Epithelial cell of esophagus (primary cell): ENCODE measurements at regions not wholly inside any gene's neighbourhood (a gene's known extent, or its start where the extent isn't known, plus 50 kb on each side); places are given as distances from the start of the nearest gene placed in this dataset.

Experiments
- DNase-seq: peaks from one replicate; pipeline ENCODE4 v3.0.0; 2010; ENCODE audit warnings: low read depth
- H3K4me3 ChIP-seq: 2 replicates; pipeline ENCODE4 v1.5.1; 2011; ENCODE audit warnings: mild to moderate bottlenecking, low read length, control low read depth
- TF ChIP-seq, protein P1 (sequence below): IDR thresholded peaks from 2 replicates; pipeline ENCODE4 v1.5.1; 2011; ENCODE audit warnings: low read depth, mild to moderate bottlenecking, low read length, control low read depth, inconsistent platforms; ENCODE audit not compliant: insufficient read depth; ENCODE audit errors: missing control alignments

DNA sequence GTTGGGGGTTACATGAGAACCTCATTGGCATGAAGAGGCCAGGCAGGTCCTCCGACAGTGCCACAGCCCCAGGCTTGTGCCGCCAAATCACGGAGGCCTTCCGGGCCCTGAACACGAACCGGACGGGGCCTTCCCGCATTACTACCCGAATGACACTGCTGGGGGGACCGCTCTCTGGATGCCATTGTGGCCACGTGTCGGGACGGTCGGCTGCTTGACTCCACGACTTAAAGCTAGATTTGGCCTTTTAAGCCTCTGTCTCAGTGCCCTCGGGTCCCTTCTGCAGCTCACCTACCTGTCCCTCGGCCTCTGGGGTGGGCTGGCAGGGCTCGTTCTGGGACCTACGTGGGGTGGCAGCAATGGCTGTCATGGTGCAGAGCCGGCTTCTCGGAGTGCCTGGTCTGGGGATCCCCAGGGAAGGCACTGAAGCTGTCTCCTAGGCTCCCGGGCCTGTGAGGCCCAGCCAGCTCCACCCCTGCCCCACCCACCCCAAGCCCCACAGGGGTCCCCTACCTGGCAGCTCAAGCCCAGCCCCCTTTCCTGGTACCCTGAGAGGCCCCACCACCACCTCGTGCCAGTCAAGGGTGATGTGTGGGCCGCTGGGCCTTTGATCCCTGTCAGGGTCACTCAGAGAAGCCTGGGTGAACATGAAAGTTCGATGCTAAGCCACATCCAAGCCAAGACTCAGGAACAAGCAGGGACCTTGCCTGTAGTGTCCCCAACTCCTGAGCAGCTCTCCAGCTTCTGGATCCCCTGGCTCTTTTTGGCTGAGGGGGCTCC is 245.8 kb upstream of the SGCG start:
- TF ChIP-seq, protein P1, sequence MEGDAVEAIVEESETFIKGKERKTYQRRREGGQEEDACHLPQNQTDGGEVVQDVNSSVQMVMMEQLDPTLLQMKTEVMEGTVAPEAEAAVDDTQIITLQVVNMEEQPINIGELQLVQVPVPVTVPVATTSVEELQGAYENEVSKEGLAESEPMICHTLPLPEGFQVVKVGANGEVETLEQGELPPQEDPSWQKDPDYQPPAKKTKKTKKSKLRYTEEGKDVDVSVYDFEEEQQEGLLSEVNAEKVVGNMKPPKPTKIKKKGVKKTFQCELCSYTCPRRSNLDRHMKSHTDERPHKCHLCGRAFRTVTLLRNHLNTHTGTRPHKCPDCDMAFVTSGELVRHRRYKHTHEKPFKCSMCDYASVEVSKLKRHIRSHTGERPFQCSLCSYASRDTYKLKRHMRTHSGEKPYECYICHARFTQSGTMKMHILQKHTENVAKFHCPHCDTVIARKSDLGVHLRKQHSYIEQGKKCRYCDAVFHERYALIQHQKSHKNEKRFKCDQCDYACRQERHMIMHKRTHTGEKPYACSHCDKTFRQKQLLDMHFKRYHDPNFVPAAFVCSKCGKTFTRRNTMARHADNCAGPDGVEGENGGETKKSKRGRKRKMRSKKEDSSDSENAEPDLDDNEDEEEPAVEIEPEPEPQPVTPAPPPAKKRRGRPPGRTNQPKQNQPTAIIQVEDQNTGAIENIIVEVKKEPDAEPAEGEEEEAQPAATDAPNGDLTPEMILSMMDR = no peak
- no peak for DNase-seq
- H3K4me3 ChIP-seq = no peak overlapping the region

DNA sequence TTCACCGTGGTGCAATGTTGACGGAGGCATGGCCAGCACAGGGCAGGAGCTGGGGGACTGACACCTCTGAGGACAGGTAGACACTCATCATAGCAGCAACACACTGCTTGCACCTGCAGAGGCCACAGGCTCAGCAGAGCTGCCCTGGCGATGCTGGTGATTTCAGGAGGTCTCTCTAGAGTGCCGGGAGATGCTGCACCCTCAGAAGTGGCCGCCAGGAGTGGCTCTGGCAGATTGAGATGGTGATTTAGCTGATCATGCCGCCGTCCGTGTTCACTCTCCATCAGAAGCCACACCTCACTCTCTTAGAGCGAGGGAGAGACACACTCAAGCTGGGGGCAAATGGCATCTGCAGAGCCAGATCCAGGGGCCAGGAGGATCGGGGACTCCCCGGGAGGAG is 244.6 kb upstream of the SGCG start:
- TF ChIP-seq, protein P1 = no peak
- H3K4me3 ChIP-seq = no peak overlapping the region

DNA sequence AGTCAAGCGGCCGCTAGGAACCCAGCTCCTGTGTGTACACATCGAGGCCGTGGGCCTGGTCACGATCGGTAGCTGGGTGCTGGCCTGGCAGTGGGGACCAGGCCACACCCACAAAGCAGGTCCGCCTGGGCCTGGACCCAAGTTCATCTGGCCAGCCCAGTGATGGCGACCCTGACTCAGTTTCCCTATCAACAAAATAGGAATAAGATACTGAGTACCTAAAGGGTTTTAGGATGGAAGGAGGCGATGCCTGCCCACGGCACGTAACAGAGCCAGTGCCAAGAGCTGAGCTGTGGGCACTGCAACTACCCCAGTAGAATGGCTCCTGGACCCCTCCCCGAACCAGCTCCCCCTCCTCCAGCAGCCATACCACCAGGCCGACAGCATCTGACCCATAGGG is 243.5 kb upstream of the SGCG start:
- no peak overlapping the region for H3K4me3 ChIP-seq
- TF ChIP-seq, protein P1 = no peak
- DNase-seq = no peak

More for the DNA sequence above, 244.6 kb upstream of the SGCG start:
- DNase-seq = no peak

DNA sequence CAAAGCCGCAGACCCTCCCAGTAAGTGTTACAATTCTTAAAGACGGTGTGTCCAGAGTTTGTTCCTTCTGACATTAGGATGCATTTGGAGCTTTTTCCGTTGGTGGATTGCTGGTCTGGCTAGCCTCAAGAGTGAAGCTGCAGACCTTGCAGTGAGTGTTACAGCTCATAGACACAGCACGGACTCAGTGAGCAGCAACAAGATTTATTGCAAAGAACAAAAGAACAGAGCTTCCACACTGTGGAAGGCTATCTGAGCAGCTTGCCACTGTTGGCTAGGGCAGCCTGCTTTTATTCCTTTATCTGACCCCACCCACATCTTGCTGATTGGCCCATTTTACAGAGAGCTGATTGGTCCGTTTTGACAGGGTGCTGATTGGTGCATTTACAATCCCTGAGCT is 242.8 kb upstream of the SGCG start:
- TF ChIP-seq, protein P1 = no peak
- no peak overlapping the region for H3K4me3 ChIP-seq
- DNase-seq = no peak

DNA sequence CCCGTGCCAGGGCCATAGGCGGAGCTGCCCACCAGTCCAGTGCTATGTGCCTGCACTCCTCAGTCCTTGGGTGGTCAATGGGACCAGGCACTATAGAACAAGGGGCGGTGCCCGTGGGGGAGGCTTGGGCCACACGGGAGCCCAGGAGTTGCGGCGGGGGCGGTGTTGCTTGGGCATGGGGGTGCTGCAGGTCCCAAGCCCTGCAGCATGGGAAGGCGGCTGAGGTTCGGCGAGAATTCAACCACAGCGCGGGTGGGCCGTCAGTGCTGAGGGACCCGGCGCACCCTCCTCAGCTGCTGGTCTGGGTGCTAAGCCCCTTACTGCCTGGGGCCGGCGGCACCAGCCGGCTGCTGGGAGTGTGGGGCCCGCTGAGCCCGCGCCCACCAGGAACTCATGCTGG is 242.2 kb upstream of the SGCG start:
- H3K4me3 ChIP-seq = no peak overlapping the region
- DNase-seq = no peak
- TF ChIP-seq, protein P1 = no peak

DNA sequence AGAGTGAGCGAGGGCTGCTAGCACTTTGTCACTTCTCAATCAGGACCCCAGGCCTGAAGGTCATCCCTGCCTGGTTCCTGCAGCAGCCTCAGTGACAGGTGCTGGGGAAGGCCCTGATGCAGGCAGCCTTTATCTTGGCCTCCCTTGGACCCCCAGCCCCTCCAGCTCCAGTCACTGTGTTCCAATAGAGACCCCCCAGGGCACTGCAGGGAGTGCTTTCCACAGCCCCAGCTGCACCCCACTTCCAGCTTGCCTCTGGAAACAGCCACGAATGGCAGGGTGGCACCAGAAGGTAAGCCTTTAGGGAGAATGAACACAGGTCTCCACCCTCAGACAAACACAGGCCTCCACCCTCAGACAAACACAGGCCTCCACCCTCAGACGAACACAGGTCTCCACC is 241.6 kb upstream of the SGCG start:
- no peak for DNase-seq
- no peak overlapping the region for H3K4me3 ChIP-seq
- TF ChIP-seq, protein P1 = no peak
